ENCODE measurements at regions not wholly inside any gene's neighbourhood (a gene's known extent, or its start where the extent isn't known, plus 50 kb on each side); places are given as distances from the start of the nearest gene placed in this dataset.

DNA sequence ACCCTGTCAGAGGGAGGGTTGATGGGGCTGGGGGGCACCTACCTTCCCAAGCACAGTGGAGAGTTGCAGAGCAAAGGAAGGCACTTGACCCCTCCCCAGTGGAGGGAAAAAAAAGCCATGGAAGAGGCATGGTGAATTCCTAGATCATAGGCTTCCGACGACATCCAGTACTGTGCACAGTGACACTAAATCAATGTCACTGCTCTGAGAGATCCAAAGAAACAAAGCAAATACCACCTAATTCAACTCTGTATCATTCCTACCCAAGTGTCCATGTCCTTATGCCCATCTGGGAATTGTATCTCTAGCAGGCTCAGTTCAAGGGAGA, 344.2 kb upstream of the NCAM1 start:
- H3K23me2 ChIP-seq (ENCODE audit: low read depth, low read length) = no peaks in the 10 kb centered on the region; the same call in 1 of the 2 replicates
- H3K9ac ChIP-seq (replicated peaks in 1 of 4; ENCODE audit: extremely low read depth in 1 of 4, low read depth in 3 of 4, low read length in 3 of 4) = no peak overlapping the region
- CTCF ChIA-PET (ENCODE audit: partially characterized antibody) = interaction anchor here (0.6 to 1.5 kb wide), 2 partner anchors 163 to 350 kb away, joined by 3 to 4 read pairs; no protein-coding TSS in a partner anchor
- no peak for TF ChIP-seq NRF1 (IDR thresholded peaks at IDR 0.05; ENCODE audit: low read depth, low read length)
- no peak overlapping the region for H3K27ac ChIP-seq (ENCODE audit: low read depth, low read length)
- no peak overlapping the region for H3K18ac ChIP-seq (ENCODE audit: extremely low read depth, low read length)
- no peak for DNase-seq (ENCODE audit: low read depth in 1 of 2, low spot score in 2 of 2)
- H3K4ac ChIP-seq (replicated peaks; ENCODE audit: insufficient read length, low read depth, low read length) = no peak overlapping the region
- no peak overlapping the region for H4K91ac ChIP-seq (replicated peaks; ENCODE audit: insufficient read length, low read length)
- no peaks in the 10 kb centered on the region for H3K79me1 ChIP-seq (ENCODE audit: low read depth, low read length)
- no peak overlapping the region for H2BK15ac ChIP-seq (ENCODE audit: low read length)
- POLR2A ChIA-PET (ENCODE audit: partially characterized antibody) = no interaction called here
- H2BK12ac ChIP-seq (ENCODE audit: low read depth, low read length) = no peak overlapping the region
- H3K9me3 ChIP-seq (ENCODE audit: insufficient read depth in 2 of 2, low read depth in 1 of 2, low read length in 1 of 2) = no peaks in the 10 kb centered on the region
- H3K4me2 ChIP-seq (ENCODE audit: insufficient read depth in 1 of 2, low read depth in 2 of 2, low read length in 2 of 2) = no peak overlapping the region
- no peak overlapping the region for H4K8ac ChIP-seq (ENCODE audit: extremely low read depth, insufficient read depth, low read length)
- no peak overlapping the region for H3K56ac ChIP-seq (replicated peaks; ENCODE audit: insufficient read length, low read depth, low read length)
- no peaks in the 10 kb centered on the region for H3K36me3 ChIP-seq (ENCODE audit: control insufficient read depth in 2 of 4, insufficient read depth in 4 of 4, low read length in 3 of 4)
- H3K27me3 ChIP-seq (replicated peaks in 1 of 4; ENCODE audit: control insufficient read depth in 3 of 4, extremely low read depth in 1 of 4, insufficient read depth in 3 of 4, low read length in 3 of 4) = no peaks in the 10 kb centered on the region
- no peak overlapping the region for H3K14ac ChIP-seq (ENCODE audit: insufficient read length)
- no peak for FAIRE-seq
- H3K23ac ChIP-seq (ENCODE audit: insufficient read length) = no peak overlapping the region
- 89% methylated on average over 2 of the region's 2 CpGs; no CpG with 5 or more reads in 1 of the 2 experiments for WGBS, 2 experiments (ENCODE audit: extremely low coverage in 1 of 2, insufficient coverage in 1 of 2, insufficient read length in 1 of 2, insufficient replicate concordance in 2 of 2, low coverage in 1 of 2, low lambda C conversion rate in 2 of 2, missing lambda C conversion rate in 1 of 2)
- H4K5ac ChIP-seq (ENCODE audit: insufficient read length, low read depth, low read length) = no peak overlapping the region
- H2BK20ac ChIP-seq (ENCODE audit: low read length) = no peak overlapping the region
- no peaks in the 10 kb centered on the region for H4K20me1 ChIP-seq (replicated peaks in 1 of 2; ENCODE audit: control insufficient read depth in 1 of 2, insufficient read depth in 2 of 2, low read length in 2 of 2)
- no peak overlapping the region for H3K4me3 ChIP-seq (ENCODE audit: extremely low read depth in 1 of 4, insufficient read depth in 2 of 4, low read depth in 3 of 4, low read length in 4 of 4)
- no peak overlapping the region for H2AFZ ChIP-seq (ENCODE audit: low read length)
- no peak overlapping the region for H2BK120ac ChIP-seq (replicated peaks; ENCODE audit: low read depth, low read length)
- H2AK5ac ChIP-seq (ENCODE audit: low read depth, low read length) = no peak overlapping the region
- H3K4me1 ChIP-seq (replicated peaks in 1 of 4; ENCODE audit: control insufficient read depth in 3 of 4, insufficient read depth in 4 of 4, low read length in 3 of 4) = peaks cover 0 to 7% (median 0%) of the 10 kb centered on the region in 4 experiments; a peak in 3 of 7 replicates
- no peak overlapping the region for H2BK5ac ChIP-seq (ENCODE audit: low read depth, low read length)
- H3K79me2 ChIP-seq (ENCODE audit: control insufficient read depth in 1 of 2, insufficient read depth in 2 of 2, low read length in 2 of 2) = no peaks in the 10 kb centered on the region

Data from H1 (cell line).